OCI-LY7 (cell line): ENCODE measurements at regions not wholly inside any gene's neighbourhood (a gene's known extent, or its start where the extent isn't known, plus 50 kb on each side); places are given as distances from the start of the nearest gene placed in this dataset.

Experiments used
- EZH2phosphoT487 ChIP-seq: fragments of 200-600 bp; sonication (generic); IDR thresholded peaks from 2 replicates; pipeline ENCODE4 v1.6.1; 2018; ENCODE audit warnings: low read depth, borderline replicate concordance, mild to moderate bottlenecking, mixed run types, antibody characterized with exemption, low read length, moderate library complexity, mixed read lengths
- TF ChIP-seq, protein P1 (sequence below): fragments of 200-600 bp; sonication (generic); conservative IDR thresholded peaks from 2 replicates; pipeline ENCODE4 v1.5.1; 2014; ENCODE audit warnings: mild to moderate bottlenecking, antibody characterized with exemption, low read length, moderate library complexity, mixed read lengths

DNA sequence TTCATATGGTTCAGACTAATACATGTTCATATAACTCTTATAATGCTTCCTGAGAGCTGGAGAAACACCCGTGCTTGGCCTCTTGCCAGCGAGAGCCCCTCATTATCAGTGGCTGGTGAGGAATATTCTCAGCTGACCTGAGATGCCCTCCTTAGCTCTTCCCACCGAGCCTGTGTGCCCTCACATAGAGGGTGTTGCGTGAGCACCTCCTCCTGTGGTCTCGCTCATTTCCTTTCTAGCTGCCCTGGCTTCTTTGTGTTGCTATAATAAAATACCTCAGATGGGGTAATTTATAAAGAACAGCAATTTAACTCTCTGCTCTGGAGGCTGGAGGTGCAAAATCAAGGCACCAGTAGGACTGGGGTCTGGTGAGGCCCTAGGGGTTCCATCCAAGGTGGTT is 80.5 kb upstream of the ALKAL2 start:
- TF ChIP-seq, protein P1, sequence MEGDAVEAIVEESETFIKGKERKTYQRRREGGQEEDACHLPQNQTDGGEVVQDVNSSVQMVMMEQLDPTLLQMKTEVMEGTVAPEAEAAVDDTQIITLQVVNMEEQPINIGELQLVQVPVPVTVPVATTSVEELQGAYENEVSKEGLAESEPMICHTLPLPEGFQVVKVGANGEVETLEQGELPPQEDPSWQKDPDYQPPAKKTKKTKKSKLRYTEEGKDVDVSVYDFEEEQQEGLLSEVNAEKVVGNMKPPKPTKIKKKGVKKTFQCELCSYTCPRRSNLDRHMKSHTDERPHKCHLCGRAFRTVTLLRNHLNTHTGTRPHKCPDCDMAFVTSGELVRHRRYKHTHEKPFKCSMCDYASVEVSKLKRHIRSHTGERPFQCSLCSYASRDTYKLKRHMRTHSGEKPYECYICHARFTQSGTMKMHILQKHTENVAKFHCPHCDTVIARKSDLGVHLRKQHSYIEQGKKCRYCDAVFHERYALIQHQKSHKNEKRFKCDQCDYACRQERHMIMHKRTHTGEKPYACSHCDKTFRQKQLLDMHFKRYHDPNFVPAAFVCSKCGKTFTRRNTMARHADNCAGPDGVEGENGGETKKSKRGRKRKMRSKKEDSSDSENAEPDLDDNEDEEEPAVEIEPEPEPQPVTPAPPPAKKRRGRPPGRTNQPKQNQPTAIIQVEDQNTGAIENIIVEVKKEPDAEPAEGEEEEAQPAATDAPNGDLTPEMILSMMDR: no peak
- TF ChIP-seq EZH2phosphoT487: no peak
